ENCODE measurements at regions not wholly inside any gene's neighbourhood (a gene's known extent, or its start where the extent isn't known, plus 50 kb on each side); places are given as distances from the start of the nearest gene placed in this dataset.
"Not testable (repeated sequence)": the region's sequence is repeated elsewhere in the genome, so short reads cannot be mapped to it uniquely, and the experiment has no call there.

GRCh38 chr7:41579961-41580935 is 122.6 kb downstream of the INHBA start:
- DNase-seq (ENCODE audit: low read depth): no peak

GRCh38 chr7:41578700-41579099 is 124.2 kb downstream of the INHBA start:
- DNase-seq (ENCODE audit: low read depth): no peak

GRCh38 chr7:41576166-41576565 is 126.7 kb downstream of the INHBA start:
- DNase-seq (ENCODE audit: low read depth): no peak

- no peak for DNase-seq (ENCODE audit: low read depth)
Observed at GRCh38 chr7:41574377-41574776, 128.5 kb downstream of the INHBA start.

GRCh38 chr7:41573862-41574261 is 129.0 kb downstream of the INHBA start:
- no peak for DNase-seq (ENCODE audit: low read depth)

DNA sequence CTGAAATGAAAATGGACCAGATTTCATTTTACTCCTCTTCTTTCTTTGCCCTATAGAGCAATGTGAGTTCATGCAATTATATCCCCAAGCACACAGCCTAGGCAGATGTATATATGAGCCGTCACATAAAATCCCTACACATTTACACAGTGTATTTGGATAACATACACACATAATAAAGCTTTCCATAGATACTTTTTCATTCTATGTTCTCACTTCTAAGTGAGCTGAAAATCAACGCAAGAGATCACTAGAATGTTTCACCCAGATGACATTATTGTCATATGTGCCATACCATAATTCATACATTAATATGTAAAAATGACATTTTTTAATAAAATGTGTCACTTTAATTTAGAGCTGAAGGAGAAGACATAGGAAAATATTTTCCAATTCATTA is 129.4 kb downstream of the INHBA start:
- DNase-seq (ENCODE audit: low read depth): no peak

DNA sequence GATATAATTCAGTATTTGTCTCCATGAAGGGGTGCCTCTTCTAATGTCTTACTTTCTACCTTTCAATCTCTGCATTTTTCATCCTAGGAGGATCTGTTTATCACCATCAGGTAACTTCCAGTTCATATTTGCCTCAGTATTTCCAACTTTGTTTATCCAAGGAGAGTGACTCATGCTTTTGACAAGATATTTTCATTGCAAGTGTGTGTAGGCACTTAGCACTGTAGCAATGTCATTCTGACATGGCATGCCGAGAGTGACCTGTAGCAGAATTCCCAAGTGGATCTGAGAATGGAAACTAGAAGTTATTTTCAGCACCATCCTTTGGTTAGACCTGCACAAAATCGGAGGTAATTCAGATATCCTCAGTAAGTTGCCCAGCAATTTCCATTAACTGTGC is 129.9 kb downstream of the INHBA start:
- no peak for DNase-seq (ENCODE audit: low read depth)

- no peak for DNase-seq (ENCODE audit: low read depth)
Observed at GRCh38 chr7:41571573-41571972, 131.3 kb downstream of the INHBA start.

DNA sequence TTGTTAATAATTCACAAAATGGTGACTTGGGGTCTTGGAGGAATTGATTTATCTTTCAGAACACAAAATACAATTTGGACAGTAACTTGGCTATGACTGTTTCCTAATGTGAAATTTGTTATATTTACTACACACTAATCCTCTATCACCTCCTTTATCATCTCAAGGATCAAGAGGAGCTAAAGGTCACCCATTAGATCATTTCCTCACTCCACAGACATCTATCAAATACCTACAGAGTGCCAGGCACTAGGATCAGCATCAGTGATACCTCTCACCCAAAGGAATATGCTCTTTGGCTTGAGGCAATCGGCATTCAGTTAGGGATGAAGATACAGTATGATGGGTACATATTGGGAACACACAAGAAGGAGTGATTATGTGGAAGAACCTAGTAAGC is 132.1 kb downstream of the INHBA start:
- no peak for DNase-seq (ENCODE audit: low read depth)

DNA sequence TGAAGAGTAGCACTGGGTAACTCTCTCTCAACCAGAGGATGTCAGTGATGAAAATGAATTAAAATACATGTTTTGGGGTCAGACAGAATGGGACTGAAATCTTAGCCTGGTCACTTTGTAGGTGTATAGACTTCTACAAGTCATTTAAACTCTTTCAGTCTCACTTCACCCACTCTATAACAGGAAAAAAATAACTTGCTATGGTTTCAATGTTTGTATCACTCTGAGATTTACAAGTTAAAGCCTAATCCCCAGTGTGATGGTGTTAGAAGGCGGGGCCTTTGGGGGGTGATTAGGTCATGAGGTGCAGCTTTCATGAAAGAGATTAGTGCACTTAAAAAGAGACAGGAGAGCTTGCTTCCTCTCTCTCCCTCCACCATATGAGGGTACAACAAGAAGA is 134.8 kb downstream of the INHBA start:
- no peak for DNase-seq (ENCODE audit: low read depth)

DNA sequence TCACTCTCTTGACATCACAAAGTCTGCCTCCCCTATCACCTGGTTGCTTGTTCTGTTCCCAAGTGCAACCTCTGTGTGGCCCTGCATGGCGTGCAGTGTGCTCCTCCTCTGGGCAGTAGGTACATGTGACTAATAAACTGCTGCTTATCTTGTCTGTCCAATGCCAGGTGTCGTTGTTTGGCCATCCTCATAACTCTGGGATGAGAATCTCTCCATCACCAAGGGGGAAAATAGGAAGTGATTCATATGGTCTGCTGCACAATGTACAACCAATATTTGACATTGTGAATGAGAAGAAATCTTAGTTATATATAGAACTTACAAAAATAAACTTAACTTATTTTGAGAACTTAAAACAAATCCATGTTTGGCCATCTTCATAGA is 135.2 kb downstream of the INHBA start:
- DNase-seq (ENCODE audit: low read depth): no peak

GRCh38 chr7:41567031-41567730 is 135.7 kb downstream of the INHBA start:
- DNase-seq (ENCODE audit: low read depth): no peak

DNA sequence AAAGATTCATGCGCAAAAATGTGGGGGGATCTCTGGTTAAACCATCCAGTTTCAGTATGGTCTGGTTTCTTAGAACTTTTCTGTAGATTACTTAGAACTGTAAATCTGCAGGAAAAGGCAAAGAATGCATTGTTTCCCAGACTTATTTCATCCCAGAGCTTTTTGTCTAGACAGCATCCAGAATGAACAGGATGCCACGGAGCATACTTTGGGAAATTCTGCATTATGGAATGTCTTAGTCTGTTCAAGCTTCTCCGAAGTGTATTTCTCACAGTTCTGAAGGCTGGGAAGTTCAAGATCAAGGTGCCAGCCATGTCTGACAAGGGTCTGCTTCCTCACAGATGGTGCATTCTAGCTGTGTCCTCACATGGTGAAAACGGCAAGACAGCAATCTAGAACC is 136.3 kb downstream of the INHBA start:
- no peak for DNase-seq (ENCODE audit: low read depth)

- no peak for DNase-seq (ENCODE audit: low read depth)
Observed at GRCh38 chr7:41565655-41566054, 137.2 kb downstream of the INHBA start.

DNA sequence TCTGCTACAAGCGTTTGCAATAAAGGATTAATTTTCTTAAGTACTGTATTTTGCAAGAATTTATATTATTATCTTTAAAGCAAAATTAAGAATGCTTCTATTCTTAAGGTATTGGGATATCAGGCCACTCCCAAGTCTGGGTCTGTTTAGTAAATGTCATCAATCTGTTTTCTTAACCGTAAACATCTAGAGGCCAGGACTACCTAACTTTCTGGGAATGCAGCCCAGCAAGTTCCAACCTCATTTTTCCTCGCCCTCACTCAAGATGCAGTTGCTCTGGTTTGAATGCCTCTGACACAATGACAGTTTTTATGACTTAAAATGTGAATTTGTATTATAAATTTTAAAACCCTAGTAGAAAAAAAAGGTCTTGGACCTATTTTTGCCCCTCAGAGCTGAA is 143.5 kb downstream of the INHBA start:
- DNase-seq (ENCODE audit: low read depth): no peak

GRCh38 chr7:41554481-41554880 is 148.4 kb downstream of the INHBA start:
- DNase-seq (ENCODE audit: low read depth): no peak

DNA sequence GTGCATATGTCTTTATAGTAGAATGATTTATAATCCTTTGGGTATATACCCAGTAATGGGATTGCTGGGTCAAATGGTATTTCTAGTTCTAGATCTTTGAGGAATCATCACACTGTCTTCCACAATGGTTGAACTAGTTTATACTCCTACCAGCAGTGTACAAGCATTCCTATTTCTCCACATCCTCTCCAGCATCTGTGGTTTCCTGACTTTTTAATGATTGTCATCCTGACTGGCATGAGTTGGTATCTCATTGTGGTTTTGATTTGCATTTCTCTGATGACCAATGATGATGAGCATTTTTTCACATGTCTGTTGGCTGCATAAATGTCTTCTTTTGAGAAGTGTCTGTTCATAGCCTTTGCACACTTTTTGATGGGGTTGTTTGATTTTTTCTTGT is 152.8 kb downstream of the INHBA start:
- DNase-seq (ENCODE audit: low read depth): not testable (repeated sequence)

DNA sequence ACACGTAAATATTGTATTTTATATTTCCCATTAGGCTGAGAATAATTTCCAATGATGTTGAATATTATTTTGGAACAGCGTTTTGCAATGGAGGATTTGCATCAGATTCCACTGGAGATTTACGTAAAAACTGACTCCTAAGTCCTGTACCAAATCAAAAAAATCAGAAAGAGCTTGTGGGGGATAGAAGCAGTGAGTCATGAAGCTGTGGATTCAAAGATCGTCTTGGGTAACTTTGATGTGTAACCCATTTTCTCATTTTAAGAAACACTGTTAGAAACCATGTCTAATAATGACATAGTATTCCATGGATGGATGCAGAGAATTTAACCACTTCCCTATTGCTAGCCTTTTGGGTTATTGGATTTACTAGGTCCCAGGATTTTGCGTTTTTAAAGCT is 158.6 kb downstream of the INHBA start:
- DNase-seq (ENCODE audit: low read depth): no peak

DNA sequence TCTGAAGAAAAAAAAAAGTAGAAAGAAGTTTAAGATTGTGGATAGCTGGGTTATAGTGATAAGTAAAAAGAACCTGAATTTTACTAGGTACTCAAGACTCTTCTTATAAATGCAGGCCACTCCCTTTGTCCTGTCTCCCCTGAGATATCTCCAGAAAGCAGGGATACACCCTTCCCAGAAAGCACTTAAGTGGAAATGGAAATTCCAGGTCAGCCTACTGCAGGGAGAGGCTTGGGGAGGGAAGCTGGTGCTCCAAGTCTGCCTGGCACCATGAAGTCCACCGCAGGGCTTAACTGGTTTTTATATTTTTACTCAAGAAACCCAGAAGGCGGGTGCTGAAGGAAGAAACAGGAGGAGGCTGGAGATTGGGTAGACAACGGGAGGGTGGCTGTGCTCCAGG is 162.3 kb downstream of the INHBA start:
- no peak for DNase-seq (ENCODE audit: low read depth)

DNA sequence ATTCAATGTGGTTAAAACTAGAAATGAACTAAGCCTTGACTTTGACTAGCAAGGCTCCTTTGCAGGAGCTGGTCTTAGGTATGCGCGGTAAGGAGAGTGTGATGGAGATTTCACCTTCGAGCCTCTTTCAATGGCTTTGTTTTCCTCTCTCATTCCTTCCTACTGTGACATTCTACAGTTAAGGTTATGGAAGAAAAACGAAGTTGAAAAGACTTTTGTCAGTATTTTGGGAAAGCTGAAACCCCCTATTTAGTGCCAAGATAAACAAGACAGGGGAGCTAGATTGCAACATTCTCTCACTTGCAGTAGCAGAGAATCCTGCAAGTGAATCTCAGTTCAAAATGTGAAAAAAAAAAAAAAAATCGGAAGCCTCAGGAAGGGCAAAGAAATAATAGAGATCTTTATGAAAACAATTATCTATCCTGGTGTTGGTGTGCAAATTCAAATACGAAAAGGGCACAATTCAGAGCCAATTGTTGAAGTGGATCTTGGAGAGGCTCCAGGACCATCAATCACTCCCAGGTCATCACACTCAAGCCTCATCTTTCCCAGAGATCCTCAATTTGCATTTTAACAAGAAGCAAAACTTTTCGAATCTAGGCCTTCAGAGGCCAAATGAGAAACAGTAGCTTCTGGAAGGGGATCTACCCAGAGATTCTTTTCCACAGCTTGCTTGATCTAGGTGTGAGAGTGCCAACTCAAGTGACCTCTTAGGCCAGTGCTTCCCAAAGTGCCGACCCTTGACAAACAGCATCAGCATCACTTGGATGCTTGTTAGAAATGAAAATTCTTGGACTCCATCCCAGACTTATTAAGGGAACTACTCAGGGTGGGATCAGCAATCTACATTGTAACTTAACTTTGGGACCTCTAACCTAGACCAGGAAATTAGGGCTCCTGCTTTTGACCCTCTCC is 163.8 kb downstream of the INHBA start:
- no peak for DNase-seq (ENCODE audit: low read depth)

GRCh38 chr7:41536873-41537665 is 165.8 kb downstream of the INHBA start:
- no peak for DNase-seq (ENCODE audit: low read depth)
